ENCODE measurements at regions not wholly inside any gene's neighbourhood (a gene's known extent, or its start where the extent isn't known, plus 50 kb on each side); places are given as distances from the start of the nearest gene placed in this dataset.

- H3K56ac ChIP-seq (replicated peaks; ENCODE audit: insufficient read length, low read depth, low read length): no peak overlapping the region
- CTCF ChIA-PET (ENCODE audit: partially characterized antibody): interaction anchor here (0.6 to 1.0 kb wide), 2 partner anchors 60 to 710 kb away, joined by 3 read pairs; no protein-coding TSS in a partner anchor
- H2BK120ac ChIP-seq (replicated peaks; ENCODE audit: low read depth, low read length): no peak overlapping the region
- H3K79me1 ChIP-seq (ENCODE audit: low read depth, low read length): no peaks in the 10 kb centered on the region
- H3K23me2 ChIP-seq (ENCODE audit: low read depth, low read length): no peaks in the 10 kb centered on the region
- no peak overlapping the region for H3K9ac ChIP-seq (replicated peaks in 1 of 4; ENCODE audit: extremely low read depth in 1 of 4, low read depth in 3 of 4, low read length in 3 of 4)
- H4K8ac ChIP-seq (ENCODE audit: extremely low read depth, insufficient read depth, low read length): no peak overlapping the region
- H3K4ac ChIP-seq (replicated peaks; ENCODE audit: insufficient read length, low read depth, low read length): no peak overlapping the region
- FAIRE-seq (no peak), DNase-seq (ENCODE audit: low read depth in 1 of 2, low spot score in 2 of 2) (no peak)
- no peak overlapping the region for H3K4me2 ChIP-seq (ENCODE audit: insufficient read depth in 1 of 2, low read depth in 2 of 2, low read length in 2 of 2)
- H3K27me3 ChIP-seq (replicated peaks in 1 of 4; ENCODE audit: control insufficient read depth in 3 of 4, extremely low read depth in 1 of 4, insufficient read depth in 3 of 4, low read length in 3 of 4): no peaks in the 10 kb centered on the region
- 90% methylated on average over 3 of the region's 3 CpGs; no CpG with 5 or more reads in 1 of the 2 experiments for WGBS, 2 experiments (ENCODE audit: extremely low coverage in 1 of 2, insufficient coverage in 1 of 2, insufficient read length in 1 of 2, insufficient replicate concordance in 2 of 2, low coverage in 1 of 2, low lambda C conversion rate in 2 of 2, missing lambda C conversion rate in 1 of 2)
- no peak overlapping the region for H2BK12ac ChIP-seq (ENCODE audit: low read depth, low read length)
- H3K4me1 ChIP-seq (replicated peaks in 1 of 4; ENCODE audit: control insufficient read depth in 3 of 4, insufficient read depth in 4 of 4, low read length in 3 of 4): no peaks in the 10 kb centered on the region
- H3K9me3 ChIP-seq (ENCODE audit: insufficient read depth in 2 of 2, low read depth in 1 of 2, low read length in 1 of 2): no peaks in the 10 kb centered on the region; a peak in 1 of 4 replicates
- no peaks in the 10 kb centered on the region for H3K36me3 ChIP-seq (ENCODE audit: control insufficient read depth in 2 of 4, insufficient read depth in 4 of 4, low read length in 3 of 4)
- no peak overlapping the region for H4K5ac ChIP-seq (ENCODE audit: insufficient read length, low read depth, low read length)
- TF ChIP-seq GABPA (IDR thresholded peaks at IDR 0.05; ENCODE audit: borderline replicate concordance, insufficient read depth, low read length) (no peak), MAFK (IDR thresholded peaks at IDR 0.05; ENCODE audit: low read depth, low read length) (no peak), JUND (IDR thresholded peaks at IDR 0.05; ENCODE audit: low read length) (no peak), TCF12 (IDR thresholded peaks at IDR 0.05; ENCODE audit: low read depth, low read length) (no peak)
- TF ChIP-seq, protein P1, sequence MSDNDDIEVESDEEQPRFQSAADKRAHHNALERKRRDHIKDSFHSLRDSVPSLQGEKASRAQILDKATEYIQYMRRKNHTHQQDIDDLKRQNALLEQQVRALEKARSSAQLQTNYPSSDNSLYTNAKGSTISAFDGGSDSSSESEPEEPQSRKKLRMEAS (IDR thresholded peaks at IDR 0.05): no peak
- no peak overlapping the region for H3K18ac ChIP-seq (ENCODE audit: extremely low read depth, low read length)
- no peak overlapping the region for H2BK5ac ChIP-seq (ENCODE audit: low read depth, low read length)
- no peak overlapping the region for H4K91ac ChIP-seq (replicated peaks; ENCODE audit: insufficient read length, low read length)
- H3K79me2 ChIP-seq (ENCODE audit: control insufficient read depth in 1 of 2, insufficient read depth in 2 of 2, low read length in 2 of 2): no peaks in the 10 kb centered on the region
- no peak overlapping the region for H2BK15ac ChIP-seq (ENCODE audit: low read length)
- no peak overlapping the region for H3K14ac ChIP-seq (ENCODE audit: insufficient read length)
- no peak overlapping the region for H3K27ac ChIP-seq (ENCODE audit: low read depth, low read length)
- no peak overlapping the region for H2AFZ ChIP-seq (ENCODE audit: low read length)
- POLR2A ChIA-PET (ENCODE audit: partially characterized antibody): no interaction called here
- no peaks in the 10 kb centered on the region for H4K20me1 ChIP-seq (replicated peaks in 1 of 2; ENCODE audit: control insufficient read depth in 1 of 2, insufficient read depth in 2 of 2, low read length in 2 of 2)
- H2BK20ac ChIP-seq (ENCODE audit: low read length): no peak overlapping the region
- no peak overlapping the region for H2AK5ac ChIP-seq (ENCODE audit: low read depth, low read length)
- H3K23ac ChIP-seq (ENCODE audit: insufficient read length): no peak overlapping the region
- H3K4me3 ChIP-seq (ENCODE audit: extremely low read depth in 1 of 4, insufficient read depth in 2 of 4, low read depth in 3 of 4, low read length in 4 of 4): no peak overlapping the region
Measured at GRCh38 chr7:86207740-86208139, 436.0 kb upstream of the GRM3 start.

Measured in H1 (cell line).